Fibroblast of lung (primary cell): ENCODE measurements at regions not wholly inside any gene's neighbourhood (a gene's known extent, or its start where the extent isn't known, plus 50 kb on each side); places are given as distances from the start of the nearest gene placed in this dataset.

ENCODE experiments used
- CTCF ChIP-seq, 2 donors: IDR thresholded peaks in 1 of 2; conservative IDR thresholded peaks in 1 of 2; 1 replicate in 1 of 2; 2 replicates in 1 of 2; pipeline ENCODE4 v1.5.1; 2011 to 2012; ENCODE audit warnings: low read length in 2 of 2, control low read depth in 1 of 2, inconsistent platforms in 1 of 2, low read depth in 1 of 2, mild to moderate bottlenecking in 1 of 2
- EZH2 ChIP-seq: IDR thresholded peaks from 2 replicates; pipeline ENCODE4 v1.5.1; 2012; ENCODE audit warnings: low read length, control low read depth, mild to moderate bottlenecking; ENCODE audit errors: missing control alignments

DNA sequence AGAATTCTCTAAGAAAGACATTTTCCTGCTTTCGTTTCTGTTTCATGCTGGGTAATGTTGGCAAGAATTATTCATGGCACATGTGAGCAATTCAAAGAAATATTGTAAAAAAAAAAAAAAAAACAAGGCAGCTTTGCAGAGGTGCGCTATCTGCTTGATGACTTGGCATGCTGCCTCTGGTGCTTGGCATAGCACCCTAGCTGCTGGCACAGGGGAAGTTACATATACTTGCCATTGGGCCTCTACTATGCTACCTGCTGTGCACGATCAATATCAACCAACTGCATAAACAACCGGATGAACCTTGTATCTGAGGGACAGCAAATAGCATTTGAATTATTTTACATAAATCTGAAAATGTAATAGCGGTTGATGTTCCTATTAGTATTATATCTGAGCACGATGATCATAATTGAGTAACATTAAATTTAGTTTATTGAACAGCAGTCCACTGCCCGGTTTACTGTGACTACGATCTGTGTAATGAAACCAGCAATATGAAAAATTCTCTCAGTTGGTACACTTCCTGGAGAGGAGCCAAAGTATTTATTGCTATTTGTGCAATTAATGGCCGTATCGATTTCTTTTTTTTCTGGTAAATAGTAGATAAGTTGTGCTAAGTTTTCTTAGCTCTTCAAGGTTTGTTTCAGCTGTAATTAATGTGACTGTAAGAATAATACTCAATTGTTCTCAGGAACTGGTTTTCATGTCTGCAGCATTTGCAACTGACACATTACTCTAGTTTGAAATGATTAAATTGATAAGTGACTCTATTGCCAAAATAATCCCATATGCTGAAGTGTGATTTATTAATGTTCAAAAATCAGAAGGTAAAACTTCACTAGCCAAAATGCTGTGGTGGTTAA, 717.3 kb downstream of the DACH1 start:
- TF ChIP-seq CTCF (conservative IDR thresholded peaks at IDR 0.05 in 1 of 2, IDR thresholded peaks at IDR 0.05 in 1 of 2; ENCODE audit: low read depth in 1 of 2, low read length in 2 of 2) = no peak
- TF ChIP-seq EZH2 = no peak
